Spleen (tissue), 11 donors: ENCODE measurements at regions not wholly inside any gene's neighbourhood (a gene's known extent, or its start where the extent isn't known, plus 50 kb on each side); places are given as distances from the start of the nearest gene placed in this dataset.

ENCODE experiments used
- DNase-seq: peaks from one replicate; pipeline ENCODE4 v3.0.0-alpha.2; 2020
- H3K27ac ChIP-seq, 8 donors: fragments of 200-600 bp; sonication (generic) in 7 of 8; 1 replicate in 4 of 8; 2 replicates in 4 of 8; pipeline versions ENCODE4 v1.5.0 to v1.8.0; 2016 to 2021; ENCODE audit warnings: inconsistent platforms in 4 of 8, mild to moderate bottlenecking in 4 of 8, moderate library complexity in 1 of 8
- H3K27me3 ChIP-seq, 7 donors: fragments of 200-600 bp; sonication (generic) in 6 of 7; replicated peaks in 1 of 7; 1 replicate in 4 of 7; 2 replicates in 3 of 7; pipeline versions ENCODE4 v1.5.0 to v1.8.0; 2016 to 2021; ENCODE audit warnings: inconsistent platforms in 3 of 7, mild to moderate bottlenecking in 1 of 7
- H3K36me3 ChIP-seq, 6 donors: fragments of 200-600 bp; sonication (generic) in 5 of 6; 1 replicate in 4 of 6; 2 replicates in 2 of 6; pipeline versions ENCODE4 v1.5.0 to v1.8.0; 2016 to 2021; ENCODE audit warnings: inconsistent platforms in 2 of 6
- H3K4me1 ChIP-seq, 6 donors: fragments of 200-600 bp; sonication (generic) in 5 of 6; 1 replicate in 3 of 6; 2 replicates in 3 of 6; pipeline versions ENCODE4 v1.5.0 to v1.8.0; 2016 to 2021; ENCODE audit warnings: inconsistent platforms in 3 of 6
- H3K4me3 ChIP-seq, 8 donors: fragments of 200-600 bp; sonication (generic) in 7 of 8; 1 replicate in 4 of 8; 2 replicates in 4 of 8; pipeline versions ENCODE4 v1.5.0 to v1.8.0; 2016 to 2021; ENCODE audit warnings: inconsistent platforms in 4 of 8, mild to moderate bottlenecking in 4 of 8, moderate library complexity in 2 of 8
- H3K9me3 ChIP-seq, 8 donors: fragments of 200-600 bp; sonication (generic) in 7 of 8; 1 replicate in 4 of 8; 2 replicates in 4 of 8; pipeline versions ENCODE4 v1.5.0 to v1.8.0; 2016 to 2021; ENCODE audit warnings: inconsistent platforms in 4 of 8
- POLR2A ChIP-seq, 3 donors: fragments of 450-650 bp; IDR thresholded peaks; one replicate each; pipeline ENCODE4 v1.5.1; 2017; ENCODE audit warnings: antibody characterized with exemption in 3 of 3, mild to moderate bottlenecking in 1 of 3
- POLR2AphosphoS5 ChIP-seq, 3 donors: sonication (generic); formaldehyde crosslinking; IDR thresholded peaks; one replicate each; pipeline ENCODE4 v1.5.1; 2017; ENCODE audit warnings: antibody characterized with exemption in 3 of 3
- WGBS, 5 donors: extraction: QIAGEN DNeasy Blood & Tissue Kit in 3 of 5; methylation state at CpG; one replicate each; pipeline versions ENCODE4 v1.1.5 to v1.1.7; 2013 to 2018; 5-methylcytosine and 5-hydroxymethylcytosine counted together
- intact Hi-C: fragments of 100-400 bp; cut with DNase I; formaldehyde crosslinking; loops from one replicate; pipeline ENCODE4 v1.15.0; 2023; ENCODE audit warnings: low total_unique reads
- TF ChIP-seq, protein P1 (sequence below), 11 experiments: fragments of 200-600 bp in 7 of 11; fragments of 450-650 bp in 4 of 11; sonication (generic) in 4 of 11; IDR thresholded peaks in 8 of 11; conservative IDR thresholded peaks in 3 of 11; 1 replicate in 7 of 11; 2 replicates in 4 of 11; pipeline versions ENCODE4 v1.4.0 to v1.8.0; 2016 to 2021; ENCODE audit warnings: antibody characterized with exemption in 11 of 11, inconsistent platforms in 4 of 11, mild to moderate bottlenecking in 1 of 11
- donor health status: healthy with polysubstance abuse.
- donor health status: DM: no; HTN: no; CAD: no; lungs with moderate emphysema.
- donor health status: DM: no; HTN: no; CAD: no.
- donor health status: Bipolar disorder and iron deficiency.
- donor health status: healthy.
- donor health status: DM: no; HTN: no; CAD: no.
- donor health status: DM: yes; HTN: yes; CAD: no.

DNA sequence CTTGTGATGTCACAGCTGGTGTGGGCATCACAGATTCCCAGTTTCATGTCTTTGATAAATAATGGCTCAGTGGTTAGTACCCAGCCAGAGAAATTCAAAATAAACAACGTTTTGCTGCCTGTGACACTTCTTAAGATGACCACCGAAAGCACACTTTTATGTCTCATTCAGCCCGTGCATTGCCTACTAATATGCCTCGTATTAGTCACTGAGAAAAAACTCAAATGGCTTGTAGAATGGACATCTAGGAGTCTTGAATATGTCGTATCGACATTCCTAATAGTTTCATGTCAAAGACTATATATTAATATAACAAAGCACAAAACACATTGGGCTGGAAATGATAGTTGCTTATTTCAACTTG, 103.9 kb upstream of the FAT1 start:
- Histone ChIP-seq H3K27me3 (no peaks in the 10 kb centered on the region), H3K9me3 (peaks cover 0 to 24% (median 0%) of the 10 kb centered on the region in 8 donors), H3K4me1 (no peaks in the 10 kb centered on the region), H3K4me3 (no peak overlapping the region), H3K27ac (no peak overlapping the region), H3K36me3 (no peaks in the 10 kb centered on the region)
- 67 to 87% (median 76%) methylated on average over 6 of the region's 6 CpGs for WGBS, 5 donors
- intact Hi-C loops, result no loop called here
- TF ChIP-seq, protein P1, sequence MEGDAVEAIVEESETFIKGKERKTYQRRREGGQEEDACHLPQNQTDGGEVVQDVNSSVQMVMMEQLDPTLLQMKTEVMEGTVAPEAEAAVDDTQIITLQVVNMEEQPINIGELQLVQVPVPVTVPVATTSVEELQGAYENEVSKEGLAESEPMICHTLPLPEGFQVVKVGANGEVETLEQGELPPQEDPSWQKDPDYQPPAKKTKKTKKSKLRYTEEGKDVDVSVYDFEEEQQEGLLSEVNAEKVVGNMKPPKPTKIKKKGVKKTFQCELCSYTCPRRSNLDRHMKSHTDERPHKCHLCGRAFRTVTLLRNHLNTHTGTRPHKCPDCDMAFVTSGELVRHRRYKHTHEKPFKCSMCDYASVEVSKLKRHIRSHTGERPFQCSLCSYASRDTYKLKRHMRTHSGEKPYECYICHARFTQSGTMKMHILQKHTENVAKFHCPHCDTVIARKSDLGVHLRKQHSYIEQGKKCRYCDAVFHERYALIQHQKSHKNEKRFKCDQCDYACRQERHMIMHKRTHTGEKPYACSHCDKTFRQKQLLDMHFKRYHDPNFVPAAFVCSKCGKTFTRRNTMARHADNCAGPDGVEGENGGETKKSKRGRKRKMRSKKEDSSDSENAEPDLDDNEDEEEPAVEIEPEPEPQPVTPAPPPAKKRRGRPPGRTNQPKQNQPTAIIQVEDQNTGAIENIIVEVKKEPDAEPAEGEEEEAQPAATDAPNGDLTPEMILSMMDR (IDR thresholded peaks at IDR 0.05 in 8 of 11, conservative IDR thresholded peaks at IDR 0.05 in 3 of 11), result no peak
- TF ChIP-seq POLR2A (IDR thresholded peaks at IDR 0.05) (no peak), POLR2AphosphoS5 (IDR thresholded peaks at IDR 0.05) (no peak)
- no peak for DNase-seq

DNA sequence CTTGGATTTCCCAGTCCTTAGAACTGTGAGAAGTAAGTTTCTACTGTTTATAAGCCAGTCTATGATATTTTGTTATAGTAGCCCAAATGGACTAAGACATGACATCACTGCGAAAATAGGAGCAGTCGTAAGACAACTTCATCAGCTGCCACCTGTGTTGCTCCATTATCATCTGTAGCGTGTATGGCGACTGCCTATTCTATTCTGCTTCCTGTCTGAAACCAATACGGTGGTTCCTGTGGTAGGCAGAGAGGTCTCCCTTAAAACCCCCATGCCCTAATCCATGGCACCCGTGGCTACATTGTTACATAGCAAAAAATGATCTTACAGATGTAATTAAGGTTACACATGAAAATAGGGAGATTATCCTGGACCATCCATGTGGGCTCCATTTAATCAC, 105.4 kb upstream of the FAT1 start:
- TF ChIP-seq POLR2A (IDR thresholded peaks at IDR 0.05), result no peak
- TF ChIP-seq, protein P1 (IDR thresholded peaks at IDR 0.05 in 8 of 11, conservative IDR thresholded peaks at IDR 0.05 in 3 of 11), result no peak
- TF ChIP-seq POLR2AphosphoS5 (IDR thresholded peaks at IDR 0.05), result no peak
- 83 to 88% (median 84%) methylated on average over 6 of the region's 6 CpGs for WGBS, 5 donors
- H3K27me3 ChIP-seq, result no peaks in the 10 kb centered on the region
- peaks cover 0 to 24% (median 0%) of the 10 kb centered on the region in 8 donors for H3K9me3 ChIP-seq
- H3K4me3 ChIP-seq, result no peak overlapping the region
- intact Hi-C loops, result no loop called here
- H3K36me3 ChIP-seq, result no peaks in the 10 kb centered on the region
- H3K27ac ChIP-seq, result no peak overlapping the region
- no peak for DNase-seq
- no peaks in the 10 kb centered on the region for H3K4me1 ChIP-seq

DNA sequence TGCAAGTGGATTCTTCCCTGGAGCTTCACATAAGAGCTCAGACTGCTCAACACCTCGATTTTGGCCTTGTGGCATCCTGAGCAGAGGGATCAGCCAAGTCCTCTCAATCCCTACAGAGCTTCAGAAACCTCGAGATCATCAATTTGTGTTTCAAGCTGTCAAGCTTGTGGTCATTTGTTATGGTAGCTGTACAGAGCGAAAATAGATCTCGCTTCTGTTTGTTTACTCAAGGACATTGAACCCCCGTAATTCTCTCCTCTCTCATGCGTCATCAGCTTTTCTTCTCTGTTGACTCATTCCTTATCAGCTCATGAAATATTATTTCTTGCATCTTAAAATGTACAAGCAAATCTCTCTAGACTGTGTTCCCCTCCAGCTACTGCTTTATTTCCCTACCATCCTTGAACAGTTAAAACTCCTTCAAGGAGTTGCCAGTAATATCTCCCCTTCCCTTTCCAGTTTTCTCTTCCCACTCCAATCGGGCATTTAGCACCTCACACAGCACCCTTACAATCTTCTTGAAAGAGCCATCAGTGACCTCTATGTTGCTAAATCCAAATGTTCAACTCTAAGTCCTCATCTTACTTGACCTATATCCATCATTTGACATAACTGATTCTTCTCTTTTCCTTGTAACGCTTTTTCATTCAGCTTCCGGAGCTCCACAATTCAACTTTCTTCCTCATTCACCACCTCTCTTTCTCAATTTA, 106.2 kb upstream of the FAT1 start:
- WGBS, 5 donors, result 48 to 60% (median 57%) methylated on average over 9 of the region's 9 CpGs
- no peak overlapping the region for H3K4me3 ChIP-seq
- H3K36me3 ChIP-seq, result no peaks in the 10 kb centered on the region
- TF ChIP-seq, protein P1 (IDR thresholded peaks at IDR 0.05 in 8 of 11, conservative IDR thresholded peaks at IDR 0.05 in 3 of 11), result no peak
- TF ChIP-seq POLR2A (IDR thresholded peaks at IDR 0.05), result no peak
- TF ChIP-seq POLR2AphosphoS5 (IDR thresholded peaks at IDR 0.05), result no peak
- no peaks in the 10 kb centered on the region for H3K27me3 ChIP-seq
- H3K9me3 ChIP-seq, result peaks cover 0 to 24% (median 0%) of the 10 kb centered on the region in 8 donors
- no peak for DNase-seq
- intact Hi-C loops, result no loop called here
- H3K27ac ChIP-seq, result no peak overlapping the region
- H3K4me1 ChIP-seq, result no peaks in the 10 kb centered on the region

DNA sequence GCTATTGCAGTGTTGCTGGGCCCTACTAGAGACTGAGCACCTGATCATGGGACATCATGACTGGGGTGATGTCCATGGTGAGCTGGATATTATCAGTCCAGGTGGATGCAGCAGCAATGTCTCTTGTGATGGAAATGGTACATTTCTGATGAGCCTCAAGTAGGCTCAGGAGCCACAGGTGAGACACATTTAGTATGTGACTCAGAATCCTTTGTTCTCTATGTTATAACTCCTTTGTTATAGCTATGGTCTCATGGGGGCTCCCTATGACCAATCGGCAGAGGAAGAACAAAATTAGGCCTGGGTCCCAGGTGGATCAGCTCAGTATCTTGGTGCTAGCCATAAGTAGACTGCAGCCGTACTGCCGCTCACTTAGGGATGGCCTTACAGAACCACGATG, 107.9 kb upstream of the FAT1 start:
- WGBS, 5 donors, result 75 to 92% (median 82%) methylated on average over 4 of the region's 4 CpGs
- Histone ChIP-seq H3K9me3 (peaks cover 0 to 24% (median 0%) of the 10 kb centered on the region in 8 donors), H3K4me1 (no peaks in the 10 kb centered on the region), H3K36me3 (no peaks in the 10 kb centered on the region), H3K4me3 (no peak overlapping the region), H3K27ac (no peak overlapping the region), H3K27me3 (no peaks in the 10 kb centered on the region)
- TF ChIP-seq POLR2A (IDR thresholded peaks at IDR 0.05) (no peak), POLR2AphosphoS5 (IDR thresholded peaks at IDR 0.05) (no peak)
- TF ChIP-seq, protein P1 (IDR thresholded peaks at IDR 0.05 in 8 of 11, conservative IDR thresholded peaks at IDR 0.05 in 3 of 11), result no peak
- intact Hi-C loops, result no loop called here
- DNase-seq, result no peak
